HG02678 (cell line): ENCODE measurements at regions not wholly inside any gene's neighbourhood (a gene's known extent, or its start where the extent isn't known, plus 50 kb on each side); places are given as distances from the start of the nearest gene placed in this dataset.

ENCODE experiments used
- ATAC-seq: cut with Tn5 transposase; IDR thresholded peaks from one replicate; pipeline ENCODE4 v1.9.1; 2021; ENCODE audit warnings: mild to moderate bottlenecking, moderate library complexity; ENCODE audit not compliant: unreplicated experiment

DNA sequence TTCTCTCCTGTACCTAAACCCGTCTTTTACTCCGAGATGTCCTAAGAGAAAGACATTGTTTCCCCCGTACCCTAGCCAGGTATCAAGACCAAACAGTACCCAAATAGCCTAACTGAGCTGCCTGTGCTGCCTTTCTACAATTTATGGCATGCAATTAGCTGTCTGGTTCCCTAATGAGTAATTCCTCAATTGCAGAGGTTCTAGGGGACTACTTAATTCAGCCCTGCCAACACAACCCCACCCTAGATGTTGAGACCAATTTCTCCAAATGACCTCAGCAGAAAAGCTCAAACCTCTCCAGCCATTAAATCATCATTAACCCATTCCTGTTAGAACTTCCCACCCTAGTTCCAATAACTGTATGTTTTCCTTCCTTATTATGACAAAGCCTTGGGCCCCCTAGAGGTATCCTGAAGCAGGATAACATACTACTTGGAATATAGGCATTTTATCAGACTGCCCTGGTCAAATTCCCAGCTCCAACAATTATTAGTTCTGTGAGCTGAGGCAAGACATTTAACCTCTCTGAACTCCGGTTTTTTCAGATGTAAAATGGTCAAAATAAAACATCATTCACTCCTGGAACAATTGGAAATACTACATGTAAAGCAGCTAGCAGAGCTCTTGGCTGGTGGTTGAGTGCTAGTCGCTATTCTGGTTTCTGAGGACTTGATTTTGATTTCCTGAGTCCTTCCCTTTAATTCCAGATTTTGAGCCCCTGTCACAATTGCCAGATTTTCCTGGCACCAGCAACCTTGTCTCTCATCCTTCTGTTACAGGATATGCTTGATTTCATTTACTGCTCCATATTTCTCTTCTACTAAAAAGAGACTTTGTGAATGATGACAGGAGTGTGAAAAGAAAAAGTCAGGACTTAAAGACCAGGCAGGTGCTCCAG is 244.6 kb upstream of the TENM3 start:
- no peak for ATAC-seq

DNA sequence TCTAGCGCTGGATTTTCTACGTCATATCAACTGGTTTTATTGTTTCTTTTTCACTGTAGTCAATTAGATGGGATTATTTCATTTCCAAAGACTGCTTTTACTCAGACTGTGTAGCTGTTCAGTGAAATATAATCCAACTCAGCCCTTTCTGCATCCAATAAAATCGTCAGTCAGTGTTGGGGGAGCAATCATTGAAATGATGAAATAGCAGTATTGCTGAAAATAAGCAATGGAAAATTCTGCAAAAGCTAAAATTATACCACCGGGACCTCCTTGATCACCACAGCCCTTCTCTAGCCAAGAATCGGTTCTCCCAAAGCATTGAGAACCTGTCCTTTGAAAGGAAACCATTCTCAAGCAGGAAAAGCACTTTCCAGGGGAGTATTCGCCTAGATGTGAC is 243.1 kb upstream of the TENM3 start:
- no peak for ATAC-seq

DNA sequence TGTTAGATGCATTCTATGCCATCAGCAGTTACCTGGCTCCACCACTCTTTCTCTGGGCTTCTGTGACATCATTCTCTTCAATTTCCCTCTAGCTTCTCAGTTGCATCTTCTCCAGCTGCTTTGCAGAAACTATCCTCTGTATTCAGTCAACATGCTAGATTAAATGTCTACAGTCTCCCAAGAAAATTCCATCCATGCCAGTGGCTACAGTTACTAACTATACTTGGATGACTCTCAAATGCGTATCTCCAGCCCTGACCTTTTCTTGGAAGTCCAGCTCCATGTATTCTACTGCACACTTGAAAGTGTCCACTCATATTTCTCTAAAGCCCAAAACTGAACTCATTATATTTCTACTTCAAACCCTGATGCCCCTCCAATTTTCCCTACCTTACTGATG is 232.3 kb upstream of the TENM3 start:
- ATAC-seq: no peak

DNA sequence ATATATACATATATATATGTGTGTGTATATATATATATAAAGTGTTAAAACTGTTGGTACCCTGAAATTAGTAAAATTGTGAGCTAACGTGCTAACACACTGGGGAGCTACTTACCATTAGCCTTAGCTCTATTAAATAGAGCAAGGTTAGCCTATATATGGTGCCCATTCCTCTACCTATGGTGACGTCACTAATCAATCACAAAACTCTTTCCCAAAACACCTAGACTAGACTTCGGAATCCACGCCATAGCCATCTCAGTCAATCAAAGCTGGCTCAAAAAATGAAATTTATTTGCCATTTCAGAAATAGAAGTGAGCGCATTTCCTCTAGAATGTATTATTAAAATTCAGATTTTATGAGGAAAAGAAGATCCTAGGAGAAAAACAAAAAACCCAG is 229.0 kb upstream of the TENM3 start:
- ATAC-seq: no peak

DNA sequence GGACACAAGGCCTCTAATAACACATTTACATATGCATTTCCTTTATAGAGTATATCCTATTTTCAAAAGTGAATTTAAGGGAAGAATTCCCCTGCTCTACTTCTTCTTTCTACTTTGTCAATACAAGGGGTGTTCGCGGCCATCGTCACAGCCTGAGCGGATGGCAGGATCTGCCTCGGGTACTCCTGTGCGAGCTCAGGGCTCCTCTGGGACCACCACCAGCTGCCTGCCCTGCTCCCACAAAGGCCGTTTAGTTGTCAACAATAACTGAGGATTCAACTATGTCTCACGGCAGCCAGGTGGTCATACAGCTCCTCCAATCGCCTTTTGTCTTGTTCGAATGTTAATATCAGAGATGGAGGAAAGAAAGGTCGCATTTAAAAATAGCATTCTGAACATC is 228.2 kb upstream of the TENM3 start:
- ATAC-seq: no peak

DNA sequence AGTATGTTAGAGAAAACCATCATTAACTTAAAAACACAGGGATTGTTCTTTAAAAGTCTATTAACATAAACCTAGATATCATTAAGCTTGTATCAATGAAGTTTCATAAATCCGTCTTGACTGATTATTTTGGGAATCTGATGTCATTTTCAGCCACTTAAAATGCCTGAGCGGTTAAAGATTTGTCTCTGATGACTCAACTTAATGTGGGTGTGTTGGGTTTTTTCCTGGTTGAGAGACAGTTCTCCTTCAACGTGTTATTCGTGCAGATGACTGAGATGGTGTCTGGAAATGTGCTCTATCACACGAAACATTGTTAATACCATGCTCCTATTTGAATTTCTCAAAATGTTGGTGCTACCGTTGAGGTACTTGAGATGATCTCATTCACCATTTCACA is 227.3 kb upstream of the TENM3 start:
- no peak for ATAC-seq

DNA sequence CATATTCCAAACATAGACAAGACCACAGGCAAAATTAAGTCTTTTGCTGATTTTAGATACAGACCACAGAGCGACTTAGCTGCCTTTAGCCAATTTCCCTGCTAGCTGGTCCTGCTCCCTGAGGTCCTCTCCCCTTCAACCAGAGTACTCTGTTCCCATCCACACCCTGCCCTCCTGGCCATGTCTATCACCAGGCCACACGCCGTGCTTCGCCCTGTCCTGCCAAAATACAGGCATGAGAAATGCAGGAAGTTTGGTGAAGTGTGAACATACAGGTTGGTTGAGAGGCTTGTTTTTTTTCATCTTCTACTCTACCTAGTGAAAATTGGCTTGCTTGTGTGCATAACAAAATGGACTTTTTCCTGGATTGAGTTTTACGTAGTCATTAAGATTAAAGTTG is 226.2 kb upstream of the TENM3 start:
- ATAC-seq: no peak

DNA sequence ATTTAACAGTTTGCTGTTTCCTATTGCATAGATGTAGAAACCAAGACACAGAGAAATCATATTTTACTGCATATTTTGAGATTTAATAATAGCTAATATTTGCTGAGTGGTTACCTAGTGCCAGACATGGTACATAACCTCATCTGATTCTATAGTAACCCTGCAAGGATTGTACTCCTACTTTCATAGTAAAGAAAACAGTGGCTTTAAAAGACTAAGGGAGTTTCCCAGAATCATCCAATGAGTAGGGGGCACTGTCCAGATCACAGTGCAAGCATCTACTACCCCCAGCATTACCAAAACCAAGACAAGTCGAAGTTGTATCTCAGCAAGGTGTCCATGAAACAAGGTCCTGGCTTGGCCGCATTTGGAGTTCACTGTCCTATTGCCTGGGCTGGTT is 224.5 kb upstream of the TENM3 start:
- ATAC-seq: peak; percentile 60

DNA sequence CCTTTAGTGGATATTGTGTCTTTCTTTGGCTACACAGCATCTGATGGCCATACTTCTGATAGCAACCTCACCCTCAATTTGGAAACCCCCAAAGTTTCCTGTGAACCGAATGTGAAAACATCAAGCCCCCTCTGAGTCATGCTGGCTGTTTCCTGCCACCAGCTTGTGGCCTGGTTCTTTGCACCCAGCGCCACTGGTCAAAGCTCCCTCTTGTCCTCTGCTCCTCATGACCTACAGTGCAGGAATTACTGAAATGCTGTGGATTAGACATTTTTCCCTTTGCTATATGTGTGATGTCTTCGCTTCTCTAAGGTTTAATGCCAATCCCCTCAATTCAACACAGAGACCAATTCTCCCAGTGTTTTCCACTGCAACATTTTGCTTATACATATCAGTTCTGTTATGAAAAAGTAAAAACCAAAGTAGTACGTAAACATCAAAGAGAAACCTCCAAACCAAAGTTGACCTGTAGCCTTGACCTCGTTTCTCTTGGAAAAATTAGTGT is 224.0 kb upstream of the TENM3 start:
- peak; percentile 90 for ATAC-seq

DNA sequence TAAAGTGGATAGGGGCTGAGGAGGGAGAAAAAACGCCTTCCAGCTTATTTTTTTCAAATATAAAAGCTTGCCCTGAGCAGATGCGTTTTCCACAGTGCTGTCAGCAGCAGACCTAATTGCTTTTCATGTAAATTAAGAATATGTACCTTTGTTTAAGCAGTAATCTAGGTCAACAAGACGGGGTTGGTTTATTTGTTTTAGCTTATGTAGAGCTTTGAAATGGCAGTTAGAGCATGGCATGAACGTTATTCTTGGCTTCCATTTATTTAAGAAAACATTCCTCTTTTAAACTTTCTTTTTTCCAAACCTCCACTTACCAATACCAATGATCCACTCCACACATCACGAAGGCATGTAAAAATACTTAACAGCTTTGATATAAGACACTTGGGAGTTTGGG is 220.3 kb upstream of the TENM3 start:
- no peak for ATAC-seq

DNA sequence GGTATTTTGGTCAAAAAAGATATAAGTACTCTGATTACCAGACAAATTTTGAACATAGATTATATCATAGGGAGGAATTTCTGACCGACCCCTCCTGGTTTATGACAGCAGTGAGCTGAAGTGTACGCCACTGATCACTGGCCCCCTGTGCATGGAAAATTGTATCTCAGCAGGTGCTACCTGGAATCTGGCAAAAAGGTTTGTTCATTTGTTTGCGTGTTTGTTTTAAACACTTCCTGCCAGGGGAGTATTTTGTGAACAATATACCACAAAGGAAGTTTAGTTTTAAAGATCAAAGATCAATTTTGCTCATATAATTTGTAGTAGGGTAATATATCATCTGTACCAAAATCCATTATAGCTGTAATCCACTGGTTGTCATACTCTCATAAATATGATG is 219.7 kb upstream of the TENM3 start:
- ATAC-seq: no peak

DNA sequence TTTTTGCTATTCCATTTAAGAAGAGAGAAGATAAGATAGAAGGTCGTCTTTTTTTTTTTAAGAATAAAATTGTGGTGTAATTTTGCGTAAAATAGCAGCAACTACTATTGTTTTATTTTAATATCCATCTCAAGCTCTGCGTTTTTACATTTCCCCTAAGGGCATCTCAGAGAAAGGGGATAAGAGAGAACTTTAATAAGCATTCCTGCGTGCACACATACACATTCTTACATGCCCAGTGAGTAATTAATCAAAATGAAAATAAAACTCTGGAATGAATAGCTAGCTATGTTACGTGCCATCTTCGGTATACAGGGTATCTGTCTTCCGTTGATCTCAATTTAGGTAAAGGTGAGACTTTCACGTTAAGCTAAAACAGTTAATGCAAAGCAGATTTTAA is 200.3 kb upstream of the TENM3 start:
- ATAC-seq: no peak

DNA sequence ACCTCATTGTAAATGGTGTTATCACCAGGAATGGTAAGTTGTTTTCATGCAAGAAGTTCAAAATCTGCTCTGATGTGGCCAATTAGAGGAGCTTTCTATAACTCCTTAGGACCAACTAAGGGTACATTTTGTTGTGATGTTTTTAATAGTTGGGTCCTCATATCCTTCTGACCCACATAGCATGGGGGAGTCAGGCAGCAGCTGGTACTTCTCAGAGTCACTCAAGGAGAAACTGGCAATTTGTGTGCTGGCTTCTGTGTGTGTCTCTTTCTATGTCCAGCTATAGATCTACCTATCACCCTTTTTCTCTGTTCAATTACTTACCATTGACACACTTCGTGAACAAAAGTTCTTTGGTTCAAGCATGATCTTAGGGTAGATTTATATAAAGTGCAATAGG is 194.3 kb upstream of the TENM3 start:
- ATAC-seq: no peak

DNA sequence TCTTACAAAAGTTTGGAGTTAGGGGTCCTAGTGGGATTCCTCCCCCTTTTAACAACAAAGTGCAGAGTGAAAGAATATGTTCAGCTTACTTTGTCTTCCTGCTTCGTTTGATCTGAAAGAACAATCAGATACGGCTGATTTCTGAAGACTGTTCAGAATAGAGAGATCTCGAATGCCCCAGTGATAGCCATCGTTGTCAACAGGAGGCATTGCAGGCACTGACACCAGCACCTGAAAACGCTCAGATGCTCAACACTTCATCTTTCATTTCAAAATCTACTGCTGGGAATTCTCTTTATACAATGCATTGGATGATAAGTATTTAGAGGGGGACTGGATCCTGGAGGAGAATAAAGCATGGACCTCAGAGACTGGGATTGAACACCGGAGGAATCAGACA is 186.3 kb upstream of the TENM3 start:
- no peak for ATAC-seq

DNA sequence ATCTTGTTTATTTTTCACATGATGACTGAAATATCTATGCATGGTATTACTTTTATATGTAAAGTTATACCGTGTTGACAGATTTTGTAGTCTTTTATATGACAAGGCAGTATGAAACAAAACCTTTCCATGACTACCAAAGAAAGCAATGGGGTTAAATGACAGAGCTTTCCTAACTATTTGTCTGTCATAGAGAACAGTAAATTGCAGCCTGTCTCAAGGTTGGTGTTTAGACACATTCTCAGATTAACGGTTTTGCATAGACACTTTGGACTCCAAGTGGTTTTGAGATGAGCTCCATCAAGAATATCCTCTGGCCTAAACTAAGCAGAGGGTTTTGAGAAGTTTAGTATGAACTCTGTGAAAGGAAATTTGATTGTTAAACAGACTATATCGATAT is 180.7 kb upstream of the TENM3 start:
- no peak for ATAC-seq

DNA sequence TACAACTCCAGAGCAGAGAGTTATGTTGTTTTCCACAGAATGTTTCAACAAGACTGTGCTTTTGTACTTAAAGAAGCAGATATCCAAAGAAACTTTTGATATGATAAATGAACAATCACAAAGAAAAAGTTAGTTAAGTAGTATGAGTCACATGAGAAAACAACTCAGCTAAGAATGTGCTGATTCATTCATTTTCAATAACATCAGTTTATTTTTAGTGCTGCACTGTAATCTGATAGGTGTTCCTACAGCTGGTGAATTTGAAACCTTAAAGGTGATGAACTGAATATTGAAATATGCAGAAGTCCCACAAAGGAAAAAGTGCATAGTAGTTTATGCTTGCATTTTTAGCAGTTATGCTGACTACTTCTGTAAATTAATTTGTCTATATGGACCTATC is 180.3 kb upstream of the TENM3 start:
- no peak for ATAC-seq

DNA sequence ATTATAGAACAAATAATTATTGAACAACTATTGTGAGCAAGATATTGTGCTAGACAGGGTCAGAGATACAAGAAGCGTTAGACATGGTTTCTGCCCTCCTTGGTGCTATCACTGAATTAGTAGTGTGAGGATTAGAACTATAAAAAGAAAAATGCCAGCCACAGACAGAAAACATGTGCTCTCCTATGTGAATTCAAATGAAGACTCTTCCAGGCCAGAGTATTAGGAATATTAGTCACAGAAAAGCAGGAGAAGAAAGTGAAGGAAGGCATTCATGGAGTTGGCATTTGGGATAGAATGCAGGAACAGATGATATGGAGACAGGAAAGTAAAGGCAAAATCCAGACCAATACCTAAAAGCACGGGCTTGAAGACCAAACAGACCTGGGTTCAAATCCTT is 179.6 kb upstream of the TENM3 start:
- ATAC-seq: no peak

DNA sequence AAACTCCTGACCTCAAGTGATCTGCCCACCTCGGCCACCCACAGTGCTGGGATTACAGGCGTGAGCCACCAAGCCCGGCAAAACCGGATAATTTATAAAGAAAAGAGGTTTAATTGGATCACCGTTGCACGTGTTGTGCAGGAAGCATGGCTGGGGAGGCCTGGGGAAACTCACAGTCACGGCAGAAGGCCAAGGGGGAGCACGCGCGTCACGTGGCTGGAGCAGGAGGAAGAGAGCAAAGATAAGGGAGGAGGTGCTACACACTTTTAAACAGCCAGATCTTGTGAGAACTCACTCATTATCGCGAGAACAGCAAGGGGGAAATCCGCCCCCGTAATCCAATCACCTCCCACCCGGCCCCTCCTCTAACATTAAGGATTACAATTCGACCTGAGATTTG is 177.9 kb upstream of the TENM3 start:
- ATAC-seq: no peak

DNA sequence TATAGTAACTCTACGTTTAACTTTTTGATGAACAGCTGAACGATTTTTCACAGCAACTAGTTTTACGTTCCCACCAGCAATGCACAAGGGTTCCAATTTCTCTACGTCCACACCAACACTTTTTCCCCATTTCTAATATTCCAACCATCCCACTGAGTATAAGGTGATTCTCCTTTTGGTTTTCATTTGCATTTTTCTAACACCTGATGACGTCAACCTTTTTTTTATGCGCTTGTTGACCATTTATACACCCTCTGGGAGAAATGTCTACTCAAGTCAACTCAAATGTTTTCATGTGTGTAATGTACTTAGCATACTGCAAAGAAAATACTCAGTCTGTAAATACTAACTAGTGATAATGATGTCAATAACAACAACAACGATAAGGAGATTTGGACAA is 177.2 kb upstream of the TENM3 start:
- no peak for ATAC-seq

DNA sequence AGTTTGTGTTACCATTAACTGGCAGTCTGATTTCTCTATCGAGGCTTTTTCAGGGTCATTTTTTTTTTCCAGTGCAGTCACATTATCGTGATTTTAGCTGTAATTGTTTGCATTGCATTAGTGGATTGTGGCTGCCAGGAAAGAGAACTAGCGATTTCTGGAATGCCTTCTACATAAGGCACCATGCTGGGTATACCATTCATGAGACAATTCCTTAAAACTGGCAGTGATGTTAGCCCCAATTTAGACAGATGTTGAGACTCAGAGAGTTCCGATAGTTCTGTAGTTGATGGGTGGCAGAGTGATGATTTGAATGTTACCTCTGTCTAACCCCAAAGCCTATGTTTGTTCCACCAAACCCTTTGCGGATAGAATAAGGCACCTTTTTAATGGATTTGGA is 175.4 kb upstream of the TENM3 start:
- ATAC-seq: no peak

DNA sequence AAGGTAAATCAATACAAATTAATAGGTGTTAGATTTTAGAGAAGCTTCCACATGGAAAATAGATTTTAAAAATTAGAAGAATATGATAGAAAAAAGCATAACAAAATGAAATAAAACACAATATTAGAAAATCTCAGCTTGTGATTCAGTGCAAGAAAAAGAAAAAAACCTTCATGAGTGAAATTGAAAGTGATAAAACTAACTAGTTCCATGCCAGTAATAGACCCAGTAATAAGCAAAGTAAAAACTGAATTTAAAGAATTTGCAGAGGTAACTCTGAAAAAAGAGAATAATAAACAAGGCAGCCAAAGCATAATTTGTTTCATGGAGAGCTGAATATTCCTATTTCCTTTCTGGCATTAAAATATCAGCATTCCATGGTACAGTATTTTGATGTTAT is 174.3 kb upstream of the TENM3 start:
- no peak for ATAC-seq

DNA sequence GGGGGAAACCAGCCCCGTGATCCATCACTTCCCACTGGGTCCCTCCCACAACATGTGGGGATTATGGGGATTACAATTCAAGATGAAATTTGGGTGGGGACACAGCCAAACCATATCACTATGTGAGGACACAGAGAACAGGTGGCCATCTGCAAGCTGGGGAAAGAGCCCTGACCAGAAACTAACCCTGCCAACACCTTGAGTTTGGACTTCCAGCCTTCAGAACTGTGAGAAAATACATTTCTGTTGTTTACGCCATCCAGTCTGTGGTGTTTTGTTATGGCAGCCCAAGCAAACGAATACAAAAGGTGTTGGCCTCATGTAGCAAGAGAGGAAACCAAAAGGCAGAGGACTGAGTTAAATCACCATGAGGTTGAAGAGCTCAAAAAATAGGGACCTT is 169.9 kb upstream of the TENM3 start:
- no peak for ATAC-seq

DNA sequence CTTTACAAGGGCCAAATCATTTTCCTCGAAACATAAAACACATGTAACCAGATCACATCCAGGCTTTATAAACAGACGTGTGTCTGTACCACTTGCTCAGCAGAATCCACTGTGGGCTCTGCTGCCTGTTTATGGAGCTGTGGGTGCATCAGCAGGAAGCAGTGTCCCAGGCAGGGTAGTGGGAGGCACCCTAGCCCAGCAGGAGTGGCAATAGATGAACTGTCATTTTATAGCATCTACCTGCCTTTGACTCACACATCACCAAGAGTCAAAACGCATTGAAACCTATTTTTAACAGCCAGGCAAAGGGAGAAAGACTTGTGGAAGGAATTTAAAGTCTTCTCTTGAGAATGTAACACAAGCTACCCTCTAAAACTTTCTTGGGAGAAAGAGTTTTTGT is 169.1 kb upstream of the TENM3 start:
- ATAC-seq: no peak
